ENCODE measurements at regions not wholly inside any gene's neighbourhood (a gene's known extent, or its start where the extent isn't known, plus 50 kb on each side); places are given as distances from the start of the nearest gene placed in this dataset.

DNA sequence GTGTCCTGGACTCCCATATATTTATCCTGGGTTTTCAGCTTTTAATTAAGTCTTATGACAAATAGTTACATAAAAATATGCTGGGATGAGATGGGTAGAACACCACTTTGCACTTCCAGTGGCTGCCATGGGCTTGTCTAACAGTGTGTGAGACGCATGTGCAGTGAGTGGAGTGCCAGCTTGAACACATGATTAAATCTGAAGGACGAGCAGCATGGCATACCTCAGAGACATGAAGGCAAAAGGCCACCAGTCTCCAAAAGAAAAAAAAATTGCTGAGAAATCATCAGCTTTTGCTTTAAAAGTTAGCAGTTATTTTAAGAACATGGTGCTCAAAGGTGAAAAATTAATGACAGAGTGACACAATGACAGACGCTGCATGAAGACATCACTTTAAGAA, 139.0 kb upstream of the ADCY1 start:
- TF ChIP-seq, protein P1, sequence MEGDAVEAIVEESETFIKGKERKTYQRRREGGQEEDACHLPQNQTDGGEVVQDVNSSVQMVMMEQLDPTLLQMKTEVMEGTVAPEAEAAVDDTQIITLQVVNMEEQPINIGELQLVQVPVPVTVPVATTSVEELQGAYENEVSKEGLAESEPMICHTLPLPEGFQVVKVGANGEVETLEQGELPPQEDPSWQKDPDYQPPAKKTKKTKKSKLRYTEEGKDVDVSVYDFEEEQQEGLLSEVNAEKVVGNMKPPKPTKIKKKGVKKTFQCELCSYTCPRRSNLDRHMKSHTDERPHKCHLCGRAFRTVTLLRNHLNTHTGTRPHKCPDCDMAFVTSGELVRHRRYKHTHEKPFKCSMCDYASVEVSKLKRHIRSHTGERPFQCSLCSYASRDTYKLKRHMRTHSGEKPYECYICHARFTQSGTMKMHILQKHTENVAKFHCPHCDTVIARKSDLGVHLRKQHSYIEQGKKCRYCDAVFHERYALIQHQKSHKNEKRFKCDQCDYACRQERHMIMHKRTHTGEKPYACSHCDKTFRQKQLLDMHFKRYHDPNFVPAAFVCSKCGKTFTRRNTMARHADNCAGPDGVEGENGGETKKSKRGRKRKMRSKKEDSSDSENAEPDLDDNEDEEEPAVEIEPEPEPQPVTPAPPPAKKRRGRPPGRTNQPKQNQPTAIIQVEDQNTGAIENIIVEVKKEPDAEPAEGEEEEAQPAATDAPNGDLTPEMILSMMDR (optimal IDR thresholded peaks at IDR 0.05 in 1 of 3, IDR thresholded peaks at IDR 0.05 in 1 of 3, conservative IDR thresholded peaks at IDR 0.05 in 1 of 3; ENCODE audit: extremely low read depth in 1 of 3, insufficient read depth in 2 of 3, low read length in 3 of 3) = no peak
- no peak for TF ChIP-seq EZH2 (IDR thresholded peaks at IDR 0.05; ENCODE audit: low read length)

Data from keratinocyte (primary cell).